HG02852 (cell line): ENCODE measurements at regions not wholly inside any gene's neighbourhood (a gene's known extent, or its start where the extent isn't known, plus 50 kb on each side); places are given as distances from the start of the nearest gene placed in this dataset.
A peak's percentile ranks its signal among the peaks of the same experiment; 100 is the strongest.

Experiments
- ATAC-seq: cut with Tn5 transposase; IDR thresholded peaks from one replicate; pipeline ENCODE4 v1.9.1; 2021; ENCODE audit warnings: mild to moderate bottlenecking, moderate library complexity; ENCODE audit not compliant: unreplicated experiment

DNA sequence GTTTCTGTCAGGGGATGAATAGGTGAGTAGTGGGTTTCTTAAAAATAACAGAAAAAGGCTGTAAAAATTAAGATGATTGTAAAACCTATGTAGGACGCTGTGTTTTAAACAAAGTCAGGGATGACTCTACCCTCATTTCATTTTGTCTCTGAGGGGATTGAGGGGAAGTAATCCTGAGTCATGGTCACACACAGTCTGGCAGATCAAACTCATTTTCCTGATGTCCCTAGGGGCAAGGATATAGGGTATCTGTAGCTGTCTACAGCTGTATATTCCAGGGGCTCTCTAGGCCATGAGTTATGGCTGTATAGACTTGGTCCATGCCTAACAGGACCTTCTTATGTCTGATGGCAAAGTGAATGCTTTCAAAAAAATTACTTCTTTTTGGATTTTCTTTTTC is 421.1 kb downstream of the PDCD6IP start:
- ATAC-seq, result no peak

DNA sequence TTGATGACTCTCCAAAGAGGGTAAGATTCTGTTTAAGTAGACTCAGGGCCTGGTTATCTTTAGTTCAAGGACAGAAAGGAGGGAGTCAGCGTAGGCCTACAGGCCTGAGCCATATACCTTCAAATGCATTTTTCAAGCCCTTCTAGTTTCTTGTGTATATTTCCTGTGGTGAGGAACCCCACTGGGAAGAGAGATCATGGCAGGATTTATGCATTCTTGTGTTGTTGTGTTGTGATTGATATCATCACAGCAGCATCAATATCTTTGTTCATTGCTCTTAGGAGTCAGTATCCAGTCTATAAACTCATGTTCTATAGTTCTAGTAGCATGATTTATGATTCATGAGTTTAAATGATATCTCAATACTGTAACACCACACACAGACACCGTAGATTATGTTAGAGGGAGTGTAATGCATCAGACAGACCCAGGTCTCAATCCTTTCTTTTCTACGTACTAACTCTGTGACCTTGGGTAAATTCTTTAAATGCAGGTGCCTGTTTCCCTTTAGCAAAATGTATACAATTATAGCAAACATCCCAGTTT is 427.5 kb downstream of the PDCD6IP start:
- ATAC-seq, result no peak

DNA sequence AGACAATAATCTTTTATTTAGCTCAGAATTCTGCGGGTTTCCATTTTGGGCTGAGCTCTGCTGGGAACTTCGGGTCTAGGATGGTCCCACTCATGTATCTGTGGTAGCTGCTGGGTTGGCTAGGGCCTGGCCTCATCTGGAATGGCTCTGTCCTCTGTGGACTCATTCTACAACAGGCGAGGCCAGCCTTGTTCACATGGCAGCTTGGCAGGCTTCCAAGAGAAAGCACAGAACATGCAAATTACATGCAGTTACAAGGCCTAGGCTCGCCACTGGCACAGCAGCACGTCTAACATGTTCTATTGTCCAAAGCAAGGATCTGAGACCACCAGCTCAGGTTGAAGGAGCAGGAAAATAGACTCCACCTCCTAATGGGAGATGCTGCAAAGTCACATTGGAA is 431.4 kb downstream of the PDCD6IP start:
- no peak for ATAC-seq

DNA sequence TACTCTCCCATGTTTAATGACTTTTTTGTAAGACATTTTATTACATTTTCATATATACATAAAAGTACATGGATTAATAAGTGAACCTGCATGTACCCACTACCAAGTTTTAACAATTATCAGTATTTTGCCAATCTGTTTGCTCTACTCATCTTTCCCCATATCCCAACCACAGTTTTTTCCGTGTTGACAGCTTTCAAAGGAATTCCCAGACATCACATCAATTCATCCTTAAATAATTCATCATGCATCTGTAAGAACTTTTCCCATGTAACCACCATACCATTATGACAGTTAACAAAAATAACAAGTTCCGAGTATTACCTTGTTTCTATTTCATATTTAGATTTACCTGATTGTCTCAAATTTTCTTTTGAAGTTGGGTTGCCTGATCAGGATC is 436.7 kb downstream of the PDCD6IP start:
- ATAC-seq, result no peak

DNA sequence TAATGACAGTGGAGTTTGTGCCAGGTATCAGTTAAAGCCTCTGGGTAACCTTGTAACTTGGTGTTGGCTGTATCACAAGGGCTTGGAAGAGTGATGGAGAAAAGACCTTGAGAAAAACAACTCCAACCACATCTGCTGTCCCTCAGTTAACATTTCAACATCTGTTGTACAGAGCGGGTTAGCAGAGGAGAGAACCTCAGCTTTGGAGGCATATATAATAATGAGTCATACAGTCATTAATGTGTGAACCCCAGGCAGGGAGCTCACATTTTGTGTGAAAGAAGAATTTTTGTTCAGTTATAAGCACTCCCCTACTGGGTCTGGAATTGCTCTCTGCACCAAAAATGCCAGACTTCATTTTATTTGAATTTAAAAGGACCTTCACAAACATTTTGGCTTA is 439.5 kb downstream of the PDCD6IP start:
- ATAC-seq, result peak; percentile 44

DNA sequence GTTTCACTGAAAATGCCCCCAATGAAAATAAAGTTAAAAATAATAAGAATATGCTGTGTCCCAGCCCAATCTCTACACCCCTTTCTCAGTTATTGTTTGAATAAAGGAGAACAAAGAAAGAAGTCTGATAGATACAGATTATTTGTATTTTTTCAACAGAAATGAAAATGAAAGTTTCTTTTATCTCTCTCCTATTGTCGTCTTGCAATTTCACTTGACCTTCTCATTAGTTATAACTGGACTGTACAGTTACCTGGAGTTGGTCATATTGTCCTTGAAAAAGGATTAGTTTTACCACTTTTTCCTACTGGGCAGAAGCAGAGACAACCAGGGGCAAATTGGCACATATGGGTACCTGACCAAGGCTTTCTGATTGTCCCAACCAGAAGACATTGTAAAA is 440.0 kb downstream of the PDCD6IP start:
- ATAC-seq, result no peak

DNA sequence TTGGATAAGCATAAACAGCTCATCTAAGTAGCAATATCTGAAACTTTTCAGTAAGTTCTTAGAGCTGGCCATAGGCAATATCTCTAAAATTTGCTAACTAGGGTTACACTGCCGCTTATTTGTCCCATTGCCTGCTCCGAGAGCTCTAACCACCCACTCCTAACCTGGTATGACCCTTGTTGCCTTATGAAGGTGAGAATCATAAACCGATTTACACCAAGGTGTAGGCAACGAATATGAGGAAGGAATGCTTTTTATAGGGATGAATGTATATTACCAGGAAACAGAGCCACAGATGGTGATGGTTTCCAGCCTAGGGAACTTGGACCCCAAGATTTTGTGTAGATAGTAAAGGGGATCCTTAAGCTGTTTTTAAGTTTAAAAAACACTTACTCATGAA is 440.9 kb downstream of the PDCD6IP start:
- ATAC-seq, result no peak

DNA sequence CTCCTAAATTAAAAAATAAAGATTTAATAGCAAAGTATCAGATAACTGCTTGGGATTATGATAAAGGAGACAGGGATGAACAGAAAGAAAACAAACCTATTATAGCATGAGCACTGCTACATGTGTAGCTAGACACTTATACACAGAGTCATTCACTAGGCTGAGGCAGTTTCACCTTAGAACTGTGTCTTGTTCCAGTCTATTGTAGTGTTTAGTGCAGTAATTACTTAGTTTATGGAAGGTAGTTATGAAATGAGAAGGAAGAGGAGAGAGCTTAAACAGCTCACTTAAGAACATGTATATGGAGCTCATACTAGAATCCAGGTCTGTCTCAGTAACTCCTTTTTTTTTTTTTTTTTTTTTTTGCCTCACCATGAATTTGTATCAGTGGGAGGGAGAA is 441.4 kb downstream of the PDCD6IP start:
- ATAC-seq, result no peak

DNA sequence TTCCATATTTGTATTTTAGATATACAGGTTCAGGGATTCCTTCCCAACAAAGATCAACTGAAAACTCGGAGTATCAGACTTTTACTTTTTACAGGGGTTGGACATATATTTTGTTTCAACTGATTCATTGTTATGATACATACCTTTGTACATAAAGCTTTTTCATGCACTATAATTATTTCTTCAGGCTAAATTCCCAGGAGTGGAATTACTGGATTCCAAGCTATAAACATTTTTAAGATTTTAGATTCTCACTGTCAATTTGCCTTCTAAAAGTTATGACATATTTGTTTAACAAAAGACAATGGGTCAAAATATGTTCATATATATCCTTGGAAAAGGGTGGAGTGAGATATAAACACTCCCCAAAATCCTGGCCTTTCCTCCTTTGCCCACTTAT is 449.0 kb downstream of the PDCD6IP start:
- ATAC-seq, result no peak

DNA sequence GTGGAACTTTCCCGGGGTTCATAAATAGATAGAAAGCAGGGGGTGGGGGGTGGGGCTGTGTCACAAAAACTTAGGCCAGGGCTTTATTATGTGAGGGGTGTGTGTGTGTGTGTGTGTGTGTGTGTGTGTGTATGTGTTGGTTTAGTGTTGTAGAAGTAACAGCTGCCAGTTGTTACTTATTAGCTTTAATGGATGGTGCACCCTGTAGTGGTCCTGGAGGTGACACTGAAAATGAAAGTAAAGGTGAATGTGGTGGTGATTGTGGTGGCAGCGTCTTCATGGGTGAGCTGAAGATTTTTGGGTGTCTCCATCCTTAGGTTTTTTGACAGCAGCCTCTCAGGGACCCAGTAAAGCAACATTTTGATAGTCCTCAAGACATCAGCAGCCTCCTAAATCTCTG is 449.9 kb downstream of the PDCD6IP start:
- peak; percentile 86 for ATAC-seq

DNA sequence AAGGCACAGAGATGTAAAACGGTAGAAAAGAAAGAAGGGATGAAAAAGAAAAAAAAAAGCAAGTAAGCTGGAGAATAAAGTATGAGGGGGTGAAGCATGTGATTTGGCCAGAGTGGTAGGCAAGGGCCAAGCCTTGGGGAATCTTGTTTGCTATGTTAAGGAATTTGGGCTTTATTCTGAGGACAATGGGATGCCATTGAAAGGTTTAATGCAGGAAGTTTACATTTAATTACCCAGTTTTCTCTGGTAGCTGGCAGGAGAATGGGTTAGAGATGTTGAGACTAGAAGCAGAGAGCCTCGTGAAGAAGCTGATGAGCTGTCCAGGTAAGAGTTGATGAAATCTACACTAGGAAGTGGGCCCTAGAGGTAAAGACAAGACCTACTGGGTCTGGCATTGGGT is 455.9 kb downstream of the PDCD6IP start:
- no peak for ATAC-seq

DNA sequence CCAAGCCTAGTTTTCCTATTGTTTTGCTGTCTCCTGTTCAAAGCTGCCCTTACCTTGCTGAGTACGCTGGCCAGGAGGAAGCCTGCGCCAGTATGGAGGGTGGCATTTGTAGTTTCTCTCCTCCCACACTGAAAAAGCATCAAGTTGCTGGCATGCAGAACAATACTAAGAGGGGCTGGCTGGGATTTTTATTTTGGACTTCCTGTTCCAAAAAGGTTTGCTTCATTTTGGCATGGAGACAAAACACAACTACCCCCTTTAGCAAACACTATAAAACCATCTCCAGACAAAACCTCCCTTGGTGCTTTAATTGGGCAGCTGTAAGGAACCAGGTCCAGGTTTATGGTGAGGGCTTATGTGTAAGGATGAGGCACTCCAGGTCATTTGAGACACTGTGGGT is 457.6 kb downstream of the PDCD6IP start:
- no peak for ATAC-seq

DNA sequence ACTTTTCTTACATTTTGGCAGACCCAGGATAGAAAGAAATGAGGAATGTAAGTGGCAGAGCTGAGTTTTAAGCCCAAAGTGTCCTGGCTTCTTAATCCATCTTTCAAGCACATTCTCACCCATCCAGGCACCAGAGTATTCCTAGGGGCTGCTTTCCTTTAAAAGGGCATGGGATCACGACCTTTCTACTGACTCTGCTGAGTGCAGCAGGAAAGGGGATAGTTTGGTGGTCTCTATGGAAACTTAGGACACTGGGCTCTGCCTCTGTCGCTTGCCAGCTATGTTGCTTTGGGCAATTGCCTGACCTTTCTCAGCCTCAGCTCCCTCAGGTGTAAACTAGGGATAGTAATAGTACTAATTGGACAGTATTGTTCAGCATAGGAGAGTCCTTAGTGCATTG is 458.4 kb downstream of the PDCD6IP start:
- ATAC-seq, result no peak

DNA sequence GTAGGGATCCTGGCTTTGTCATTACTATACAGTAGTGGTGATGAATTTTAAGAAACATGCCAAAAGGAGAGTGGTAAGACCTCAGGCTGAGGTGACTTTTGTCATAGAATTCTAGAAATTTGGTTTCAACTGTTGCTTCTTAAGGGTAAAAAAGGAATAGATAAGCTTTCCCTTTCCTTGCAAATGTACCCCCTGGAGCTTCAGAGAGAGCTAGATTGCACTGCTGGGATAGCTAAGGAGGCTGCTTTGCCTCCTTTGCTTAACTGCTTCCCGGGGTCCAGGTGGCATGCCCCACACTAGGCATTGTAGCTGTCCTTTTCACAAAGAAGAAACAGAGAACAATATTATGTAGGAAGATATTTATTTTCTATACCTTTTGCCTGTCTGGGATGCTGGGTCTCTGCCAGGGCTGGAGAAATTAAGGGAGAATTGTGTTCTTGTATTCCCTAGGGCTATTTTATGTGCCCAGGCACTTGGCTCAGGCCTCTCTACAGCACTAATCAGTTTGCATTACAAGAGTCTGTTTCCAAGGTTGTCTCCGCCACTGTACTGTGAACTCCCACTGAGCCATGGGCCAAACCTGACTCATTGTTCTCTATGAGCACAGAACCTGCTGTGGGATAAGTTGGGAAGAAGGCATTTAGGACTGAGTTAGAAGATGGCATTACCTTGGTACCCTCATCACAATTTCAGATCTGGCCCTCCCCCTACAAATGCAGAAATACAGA is 460.0 kb downstream of the PDCD6IP start:
- ATAC-seq, result no peak

DNA sequence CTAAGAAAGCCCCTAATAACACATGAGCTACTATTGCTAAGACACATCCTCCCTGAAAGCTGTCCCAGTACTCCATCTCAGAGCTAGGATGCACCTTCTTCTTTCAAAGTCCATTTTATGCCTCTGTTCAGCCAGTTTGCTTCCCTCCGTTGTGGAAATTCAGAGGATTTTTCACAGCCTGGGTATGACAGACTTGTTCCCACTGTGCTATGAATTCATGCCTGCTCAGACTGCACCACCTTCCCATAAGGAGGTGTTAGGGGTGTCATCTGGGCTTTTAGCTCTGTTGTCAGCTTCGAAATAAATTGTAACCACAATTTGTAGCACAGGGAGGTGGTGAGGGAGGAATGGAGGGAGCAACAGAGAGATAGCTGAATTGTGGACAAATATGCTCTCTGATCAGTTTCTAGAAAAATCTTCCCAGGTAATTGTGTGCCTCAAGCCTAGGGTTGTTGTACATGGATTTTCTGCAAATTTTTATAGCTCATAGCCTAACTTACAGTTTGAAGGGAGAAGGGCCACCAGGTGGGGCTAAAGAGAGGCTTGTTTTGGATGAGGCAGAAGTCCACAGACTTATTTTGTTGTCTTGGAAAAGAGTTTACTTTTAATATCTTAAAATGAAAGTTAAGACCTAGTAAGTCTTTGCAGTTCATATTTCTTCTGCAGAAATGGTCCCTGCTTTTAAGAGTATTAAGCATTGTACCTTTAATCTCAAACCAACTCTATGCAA is 462.0 kb downstream of the PDCD6IP start:
- ATAC-seq, result peak; percentile 50

DNA sequence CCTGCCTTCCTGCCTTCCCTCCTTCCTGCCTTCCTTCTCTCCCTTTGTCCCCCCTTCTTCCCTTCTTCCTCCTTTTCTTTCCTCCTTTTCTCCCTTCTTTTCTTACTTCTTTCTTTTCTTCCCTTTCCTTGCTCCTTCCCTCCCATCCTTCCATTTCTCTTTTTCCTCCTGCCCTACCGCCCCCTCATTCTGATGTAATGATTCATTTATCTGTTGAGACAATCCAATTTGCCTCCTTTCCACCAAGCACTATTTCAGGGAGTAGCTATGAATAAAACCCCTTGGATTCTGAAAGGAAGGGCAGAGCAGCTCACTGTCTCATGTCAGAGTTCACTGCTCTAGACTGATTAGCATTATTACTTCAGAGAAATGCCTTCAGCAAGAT is 462.6 kb downstream of the PDCD6IP start:
- ATAC-seq, result no peak

DNA sequence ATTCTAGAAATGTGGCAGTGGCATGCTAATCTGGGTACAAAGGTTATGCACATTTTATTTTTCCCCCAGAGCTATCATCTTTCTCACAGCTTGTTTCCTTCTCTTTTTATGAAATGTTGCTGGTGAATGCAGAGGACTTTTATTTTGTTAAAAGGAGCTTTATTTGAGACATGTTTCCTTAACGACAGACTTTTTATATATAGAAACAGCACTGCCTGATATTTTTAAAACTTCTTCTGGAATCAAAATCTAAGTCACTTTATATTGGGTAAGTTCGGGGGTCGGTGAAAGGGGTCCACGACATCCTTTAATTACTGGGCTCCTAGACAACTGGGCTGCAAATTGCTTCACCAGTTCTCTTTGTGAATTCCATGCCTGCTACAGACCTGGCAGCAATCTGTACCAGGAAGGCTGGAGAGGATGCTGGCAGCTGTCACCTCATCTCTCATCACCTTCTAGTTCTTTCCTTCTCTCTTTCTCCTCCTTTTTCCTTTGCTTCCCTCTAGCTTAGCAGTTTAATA is 464.7 kb downstream of the PDCD6IP start:
- ATAC-seq, result no peak

DNA sequence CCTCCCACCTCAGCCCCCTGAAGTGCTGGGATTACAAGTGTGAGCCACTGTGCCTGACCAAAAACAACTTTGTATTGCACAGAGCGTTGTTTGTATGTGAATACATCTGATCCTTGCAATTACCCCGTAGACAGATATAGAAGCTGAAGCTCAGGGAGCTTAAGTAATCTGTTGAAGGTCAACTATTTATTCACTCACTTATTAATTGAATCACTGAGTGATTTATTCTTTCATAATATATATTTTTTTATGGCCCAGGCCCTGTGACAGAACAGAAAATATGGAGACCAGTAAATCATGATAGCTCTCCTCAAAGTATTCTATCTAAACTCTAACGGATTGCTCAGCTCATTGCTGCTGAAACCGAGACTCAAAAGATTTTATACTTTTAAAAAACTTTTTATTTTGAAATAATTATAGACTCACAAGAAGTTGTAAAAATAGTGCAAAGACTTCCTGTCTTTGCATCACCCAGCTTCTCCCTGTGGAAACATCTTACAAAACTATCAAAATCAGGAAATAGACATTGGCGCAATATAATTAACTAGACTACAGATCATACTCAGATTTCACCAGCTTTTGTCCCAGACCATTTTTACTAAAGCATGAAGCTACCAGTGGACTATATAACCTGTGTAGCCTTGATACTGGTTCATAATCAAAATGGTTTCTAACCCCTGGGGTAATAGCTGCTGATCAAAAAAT is 466.1 kb downstream of the PDCD6IP start:
- no peak for ATAC-seq

DNA sequence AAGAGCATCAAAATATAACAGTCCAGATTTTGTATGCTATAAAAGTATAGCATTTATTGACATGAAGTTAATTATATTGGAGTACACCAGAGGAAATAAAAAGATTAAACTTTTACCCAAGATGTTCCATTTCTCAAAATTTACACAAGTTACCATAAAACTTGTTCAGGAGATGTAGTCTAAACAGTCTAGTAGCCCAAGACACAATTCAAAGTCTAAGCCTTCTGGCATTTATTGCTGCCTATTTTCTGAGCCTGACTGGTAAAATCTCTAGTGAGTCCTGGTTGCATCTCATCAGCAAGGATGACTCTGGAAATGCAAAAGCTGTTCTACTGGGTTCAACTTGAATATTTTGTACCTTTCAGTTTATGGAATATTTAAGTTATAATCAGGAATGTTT is 468.7 kb downstream of the PDCD6IP start:
- no peak for ATAC-seq

DNA sequence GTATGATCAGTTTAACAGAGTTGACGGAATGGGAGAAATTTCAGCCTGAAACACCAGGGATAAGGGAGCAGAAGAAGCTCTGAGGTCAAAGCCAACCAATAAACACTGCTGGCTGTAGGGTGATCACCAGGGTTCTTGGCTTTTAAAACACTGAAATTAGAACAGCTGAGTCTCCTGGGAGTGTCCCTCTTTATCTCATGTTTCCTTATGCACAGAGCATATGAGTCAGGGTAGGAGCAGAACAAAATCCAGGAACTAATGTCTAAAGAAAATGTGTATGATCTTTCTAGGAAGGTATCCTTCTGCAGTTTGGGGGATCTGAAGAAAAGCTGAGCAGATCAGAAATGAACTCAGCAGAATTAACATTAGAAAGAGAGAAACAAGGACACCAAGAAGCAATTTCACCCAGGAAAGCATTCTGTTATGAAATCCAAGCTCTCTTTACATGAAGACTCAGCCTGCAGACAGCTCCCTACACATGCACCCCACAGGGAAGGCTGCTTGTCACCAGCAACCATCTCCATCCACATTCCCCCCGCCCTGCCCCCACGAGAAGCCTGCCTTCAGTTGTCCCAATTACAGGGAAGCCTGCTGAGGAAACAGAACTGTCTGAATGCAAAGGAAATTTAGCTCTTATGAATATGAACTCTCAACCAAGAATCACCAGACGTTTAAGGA is 469.7 kb downstream of the PDCD6IP start:
- no peak for ATAC-seq

DNA sequence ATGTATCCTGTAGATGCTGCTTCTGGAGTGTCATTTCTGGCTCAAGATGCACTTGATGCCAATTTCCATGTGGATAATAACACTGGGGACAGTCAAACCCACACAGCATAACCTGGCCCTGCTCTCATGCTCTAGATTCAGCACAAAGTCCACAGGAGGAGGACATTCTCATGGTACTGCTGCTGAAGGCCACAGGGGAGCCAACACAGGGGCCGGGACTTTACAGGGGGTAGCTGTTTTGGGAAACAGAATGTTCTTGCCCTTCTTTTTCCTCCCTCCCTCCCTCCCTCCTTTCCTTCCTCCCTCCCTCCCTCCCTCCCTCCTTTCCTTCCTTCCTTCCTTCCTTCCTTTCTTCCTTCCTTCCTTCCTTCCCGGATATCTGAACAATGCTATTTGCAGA is 477.4 kb downstream of the PDCD6IP start:
- ATAC-seq, result no peak
